ENCODE measurements at regions not wholly inside any gene's neighbourhood (a gene's known extent, or its start where the extent isn't known, plus 50 kb on each side); places are given as distances from the start of the nearest gene placed in this dataset.

DNA sequence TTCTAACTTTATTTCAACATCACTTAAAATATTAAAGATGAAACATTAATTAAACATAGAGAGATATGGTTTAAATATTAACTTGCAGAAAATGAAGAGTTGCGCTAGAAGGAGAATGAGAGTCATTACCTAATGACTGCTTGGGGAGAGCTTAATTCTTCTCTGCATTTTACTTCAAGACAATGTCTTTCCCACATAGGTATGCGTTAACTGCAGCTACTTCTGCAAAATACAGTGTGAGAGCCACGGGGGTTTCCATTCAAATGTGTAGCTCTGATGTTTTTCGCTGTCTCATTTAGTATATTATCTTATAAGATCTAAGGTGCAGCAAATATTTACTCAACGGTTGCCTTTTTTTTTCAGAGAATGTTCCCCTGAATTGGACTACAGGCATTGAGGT lies 126.7 kb downstream of the TMX3 start:
- DNase-seq (ENCODE audit: low spot score) = peak; percentile 21
- Histone ChIP-seq H3K9me3 (ENCODE audit: low read depth) (no peaks in the 10 kb centered on the region), H3F3A (ENCODE audit: low read depth) (no peaks in the 10 kb centered on the region), H2AFZ (replicated peaks) (no peak overlapping the region), H3K36me3 (no peaks in the 10 kb centered on the region), H3K4me2 (no peak overlapping the region), H3K4me1 (no peaks in the 10 kb centered on the region), H3K4me3 (no peak overlapping the region), H4K20me1 (ENCODE audit: low read depth) (no peaks in the 10 kb centered on the region), H3K27me3 (no peaks in the 10 kb centered on the region), H3K79me2 (ENCODE audit: low read depth) (no peaks in the 10 kb centered on the region), H3K27ac (no peak overlapping the region), H3K9ac (no peak overlapping the region)
- H3K4me3 Mint-ChIP-seq = no peak overlapping the region
- H3K9me3 Mint-ChIP-seq = peaks cover 2% of the 10 kb centered on the region
- TF ChIP-seq EZH2 (IDR thresholded peaks at IDR 0.05) (no peak), EZH2phosphoT487 (IDR thresholded peaks at IDR 0.05) (no peak)
- TF ChIP-seq, protein P1, sequence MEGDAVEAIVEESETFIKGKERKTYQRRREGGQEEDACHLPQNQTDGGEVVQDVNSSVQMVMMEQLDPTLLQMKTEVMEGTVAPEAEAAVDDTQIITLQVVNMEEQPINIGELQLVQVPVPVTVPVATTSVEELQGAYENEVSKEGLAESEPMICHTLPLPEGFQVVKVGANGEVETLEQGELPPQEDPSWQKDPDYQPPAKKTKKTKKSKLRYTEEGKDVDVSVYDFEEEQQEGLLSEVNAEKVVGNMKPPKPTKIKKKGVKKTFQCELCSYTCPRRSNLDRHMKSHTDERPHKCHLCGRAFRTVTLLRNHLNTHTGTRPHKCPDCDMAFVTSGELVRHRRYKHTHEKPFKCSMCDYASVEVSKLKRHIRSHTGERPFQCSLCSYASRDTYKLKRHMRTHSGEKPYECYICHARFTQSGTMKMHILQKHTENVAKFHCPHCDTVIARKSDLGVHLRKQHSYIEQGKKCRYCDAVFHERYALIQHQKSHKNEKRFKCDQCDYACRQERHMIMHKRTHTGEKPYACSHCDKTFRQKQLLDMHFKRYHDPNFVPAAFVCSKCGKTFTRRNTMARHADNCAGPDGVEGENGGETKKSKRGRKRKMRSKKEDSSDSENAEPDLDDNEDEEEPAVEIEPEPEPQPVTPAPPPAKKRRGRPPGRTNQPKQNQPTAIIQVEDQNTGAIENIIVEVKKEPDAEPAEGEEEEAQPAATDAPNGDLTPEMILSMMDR (IDR thresholded peaks at IDR 0.05) = no peak
- H3K27ac Mint-ChIP-seq = no peak overlapping the region
- H3K36me3 Mint-ChIP-seq = no peaks in the 10 kb centered on the region
- H3K4me1 Mint-ChIP-seq = no peaks in the 10 kb centered on the region
- peaks cover 2% of the 10 kb centered on the region for H3K27me3 Mint-ChIP-seq (ENCODE audit: insufficient read depth, low read depth)

DNA sequence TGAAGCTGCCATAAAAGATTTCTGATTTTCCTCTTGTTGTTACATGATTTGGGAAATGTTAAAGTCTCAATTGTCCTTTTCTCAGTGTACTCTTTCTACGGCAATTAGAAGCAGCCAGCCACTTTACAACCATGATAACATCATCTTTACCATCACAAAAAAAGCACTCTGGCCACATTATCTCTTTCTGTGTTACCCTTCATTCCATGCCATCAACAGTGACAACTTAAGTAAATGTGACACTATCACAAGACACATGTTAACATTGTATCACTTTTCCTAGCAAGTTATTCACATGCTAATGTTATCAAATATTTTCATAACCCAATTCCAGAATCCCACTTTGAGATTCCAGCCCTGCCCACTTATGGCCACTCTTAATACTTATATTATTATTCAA lies 131.2 kb downstream of the TMX3 start:
- Mint-ChIP-seq H3K9me3 (no peaks in the 10 kb centered on the region), H3K27ac (no peak overlapping the region), H3K4me3 (no peak overlapping the region), H3K27me3 (ENCODE audit: insufficient read depth, low read depth) (no peaks in the 10 kb centered on the region), H3K4me1 (no peaks in the 10 kb centered on the region), H3K36me3 (no peaks in the 10 kb centered on the region)
- Histone ChIP-seq H3K9ac (no peak overlapping the region), H3K27me3 (no peaks in the 10 kb centered on the region), H3F3A (ENCODE audit: low read depth) (no peaks in the 10 kb centered on the region), H3K36me3 (no peaks in the 10 kb centered on the region), H3K4me2 (no peak overlapping the region), H4K20me1 (ENCODE audit: low read depth) (no peaks in the 10 kb centered on the region), H3K27ac (no peak overlapping the region), H3K4me1 (no peaks in the 10 kb centered on the region), H2AFZ (replicated peaks) (no peak overlapping the region), H3K9me3 (ENCODE audit: low read depth) (no peaks in the 10 kb centered on the region), H3K4me3 (no peak overlapping the region), H3K79me2 (ENCODE audit: low read depth) (no peaks in the 10 kb centered on the region)
- no peak for DNase-seq (ENCODE audit: low spot score)
- TF ChIP-seq EZH2 (IDR thresholded peaks at IDR 0.05) (no peak), EZH2phosphoT487 (IDR thresholded peaks at IDR 0.05) (no peak)
- TF ChIP-seq, protein P1 (IDR thresholded peaks at IDR 0.05) = no peak

DNA sequence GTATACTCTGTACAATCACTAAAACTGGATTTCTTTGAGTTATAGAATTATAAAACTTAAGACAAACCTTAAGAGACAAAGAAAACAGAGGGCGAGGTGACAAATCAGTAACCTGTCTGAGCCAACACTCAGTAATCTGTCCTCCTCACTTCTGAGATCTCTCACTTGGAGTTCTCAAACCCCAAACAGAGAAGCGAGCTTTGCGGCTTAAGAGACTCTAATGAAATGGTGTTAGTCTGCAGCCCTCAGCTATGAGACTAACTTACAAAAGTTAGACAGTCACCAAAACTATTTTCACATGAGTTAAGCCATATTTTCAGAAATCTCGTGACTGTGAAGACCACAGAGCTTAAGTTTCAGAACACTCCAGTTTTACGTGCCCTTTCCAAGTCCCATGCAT lies 140.6 kb downstream of the TMX3 start:
- H3F3A ChIP-seq (ENCODE audit: low read depth) = no peaks in the 10 kb centered on the region
- Mint-ChIP-seq H3K9me3 (peaks cover 7% of the 10 kb centered on the region), H3K36me3 (no peaks in the 10 kb centered on the region)

More for the DNA sequence above, 140.6 kb downstream of the TMX3 start:
- H3K4me2 ChIP-seq = no peak overlapping the region
- H3K27ac ChIP-seq = no peak overlapping the region
- no peaks in the 10 kb centered on the region for H3K4me1 ChIP-seq
- peaks cover 2% of the 10 kb centered on the region for H3K27me3 Mint-ChIP-seq (ENCODE audit: insufficient read depth, low read depth)
- H3K27ac Mint-ChIP-seq = no peak overlapping the region
- no peak overlapping the region for H3K4me3 ChIP-seq
- no peak overlapping the region for H3K4me3 Mint-ChIP-seq
- no peaks in the 10 kb centered on the region for H3K36me3 ChIP-seq
- no peaks in the 10 kb centered on the region for H3K27me3 ChIP-seq
- no peak overlapping the region for H2AFZ ChIP-seq (replicated peaks)
- H3K9ac ChIP-seq = no peak overlapping the region
- no peaks in the 10 kb centered on the region for H4K20me1 ChIP-seq (ENCODE audit: low read depth)
- H3K4me1 Mint-ChIP-seq = no peaks in the 10 kb centered on the region
- DNase-seq (ENCODE audit: low spot score) = no peak
- no peaks in the 10 kb centered on the region for H3K9me3 ChIP-seq (ENCODE audit: low read depth)
- TF ChIP-seq, protein P1 (IDR thresholded peaks at IDR 0.05) = no peak
- no peak for TF ChIP-seq EZH2phosphoT487 (IDR thresholded peaks at IDR 0.05)
- no peaks in the 10 kb centered on the region for H3K79me2 ChIP-seq (ENCODE audit: low read depth)
